HG03432 (cell line): ENCODE measurements at regions not wholly inside any gene's neighbourhood (a gene's known extent, or its start where the extent isn't known, plus 50 kb on each side); places are given as distances from the start of the nearest gene placed in this dataset.

Experiments used
- ATAC-seq: cut with Tn5 transposase; IDR thresholded peaks from one replicate; pipeline ENCODE4 v1.9.1; 2021; ENCODE audit warnings: mild to moderate bottlenecking, moderate library complexity; ENCODE audit not compliant: unreplicated experiment

DNA sequence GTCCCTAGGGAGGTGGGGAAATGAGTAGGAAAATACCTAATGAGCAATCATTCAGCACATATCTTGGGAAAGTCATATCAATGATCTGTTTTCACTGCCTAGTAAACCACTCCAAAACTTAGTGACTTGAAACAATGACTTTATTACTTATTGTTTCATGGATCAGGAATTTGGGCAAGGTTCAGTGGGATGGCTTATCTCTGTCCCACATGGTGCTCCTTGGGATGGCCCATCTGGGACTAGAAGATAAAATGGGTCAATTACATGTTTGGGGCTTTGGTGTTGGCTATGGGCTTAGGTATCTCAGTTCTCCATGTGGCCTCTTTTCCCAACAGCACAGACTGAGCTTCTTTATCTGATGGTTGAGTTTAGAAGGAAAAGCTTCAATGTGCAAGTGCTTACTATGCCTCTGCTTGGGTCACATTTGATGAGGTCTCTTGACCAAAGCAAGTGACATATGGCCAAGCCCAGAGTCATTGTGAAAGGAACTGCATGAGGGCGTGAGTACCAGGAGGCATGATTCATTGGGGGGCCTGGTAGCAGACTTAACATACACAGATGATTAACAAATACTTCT is 218.1 kb upstream of the TNP1 start:
- no peak for ATAC-seq

- no peak for ATAC-seq
Observed at GRCh38 chr2:217076657-217077232, 216.9 kb upstream of the TNP1 start.

DNA sequence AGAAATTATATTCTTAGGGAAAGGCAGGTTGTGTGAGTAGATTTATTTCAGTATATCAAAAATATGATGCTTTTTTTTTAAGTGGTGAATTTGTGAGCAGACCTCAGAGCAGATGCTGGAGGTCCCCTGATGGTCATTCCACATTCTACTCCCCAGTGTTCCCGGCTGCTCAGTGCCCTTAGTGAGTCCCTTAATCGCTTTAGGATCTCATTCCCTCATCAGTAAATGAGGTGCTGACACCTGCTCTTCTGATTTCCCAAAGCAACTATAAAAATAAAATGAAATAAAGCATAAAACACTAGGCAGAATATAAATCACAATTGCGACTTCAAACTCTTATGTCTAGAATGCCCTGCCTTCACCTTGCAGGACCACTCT is 216.2 kb upstream of the TNP1 start:
- no peak for ATAC-seq

- no peak for ATAC-seq
Observed at GRCh38 chr2:217075268-217076057, 215.6 kb upstream of the TNP1 start.

- ATAC-seq = no peak
Observed at GRCh38 chr2:217074576-217075255, 214.9 kb upstream of the TNP1 start.

DNA sequence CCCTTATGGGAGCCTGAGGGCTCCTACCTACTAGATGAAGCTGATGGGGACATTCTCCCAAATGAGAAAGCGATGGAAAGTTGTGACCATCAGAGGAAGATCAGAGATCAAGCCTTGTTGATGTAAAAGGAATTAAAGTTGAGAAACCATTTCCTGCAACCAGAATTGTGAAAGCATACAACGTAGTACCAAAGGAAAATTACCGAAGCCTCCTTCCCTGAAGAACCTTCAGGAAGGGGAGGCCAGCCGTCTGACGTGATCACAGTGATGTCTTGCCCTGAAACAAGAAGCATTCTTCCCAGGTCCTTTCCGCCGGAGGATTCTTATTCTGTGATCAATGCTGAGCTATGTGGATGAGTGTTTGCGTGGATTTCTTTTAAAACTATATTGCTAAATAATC is 211.6 kb upstream of the TNP1 start:
- no peak for ATAC-seq

DNA sequence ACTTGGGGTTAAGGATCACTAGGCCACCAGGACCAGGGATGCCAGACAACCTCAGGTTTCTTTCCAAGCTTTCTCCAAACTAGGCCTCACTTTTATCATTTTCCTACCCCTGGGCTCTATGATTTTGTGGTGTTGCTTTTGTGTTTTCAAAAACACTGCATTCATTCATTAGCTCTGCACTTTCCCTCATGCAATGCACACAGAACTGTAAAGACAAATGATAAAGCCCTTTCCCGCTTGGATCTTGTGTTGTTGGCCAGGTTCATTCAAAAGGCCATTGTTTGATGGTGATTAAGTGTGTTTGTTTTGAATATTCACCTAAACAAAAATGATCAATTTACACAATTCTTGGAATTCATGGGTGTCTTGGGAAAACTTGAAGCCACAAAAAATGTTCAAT is 210.7 kb upstream of the TNP1 start:
- ATAC-seq = no peak

GRCh38 chr2:217070043-217070430 is 210.2 kb upstream of the TNP1 start:
- no peak for ATAC-seq

GRCh38 chr2:217069263-217070042 is 209.6 kb upstream of the TNP1 start:
- ATAC-seq = no peak

- ATAC-seq = no peak
Observed at GRCh38 chr2:217068677-217069250, 208.9 kb upstream of the TNP1 start.

DNA sequence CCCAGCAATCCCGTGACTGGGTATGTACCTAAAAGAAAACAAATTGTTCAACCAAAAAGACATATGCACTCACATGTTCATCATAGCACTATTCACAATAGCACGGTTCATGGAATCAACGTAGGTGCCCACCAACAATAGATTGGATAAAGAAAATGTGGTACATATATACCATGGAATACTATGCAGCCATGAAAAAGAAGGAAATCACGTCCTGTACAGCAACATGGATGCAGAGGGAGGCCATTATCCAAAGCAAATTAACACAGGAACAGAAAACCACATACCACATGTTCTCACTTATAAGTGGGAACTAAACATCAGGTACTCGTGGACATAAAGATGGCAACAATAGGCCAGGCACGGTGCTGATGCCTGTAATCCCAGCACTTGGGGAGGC is 207.9 kb upstream of the TNP1 start:
- ATAC-seq = no peak

GRCh38 chr2:217066510-217067270 is 206.8 kb upstream of the TNP1 start:
- no peak for ATAC-seq

GRCh38 chr2:217065695-217066405 is 206.0 kb upstream of the TNP1 start:
- ATAC-seq = no peak

DNA sequence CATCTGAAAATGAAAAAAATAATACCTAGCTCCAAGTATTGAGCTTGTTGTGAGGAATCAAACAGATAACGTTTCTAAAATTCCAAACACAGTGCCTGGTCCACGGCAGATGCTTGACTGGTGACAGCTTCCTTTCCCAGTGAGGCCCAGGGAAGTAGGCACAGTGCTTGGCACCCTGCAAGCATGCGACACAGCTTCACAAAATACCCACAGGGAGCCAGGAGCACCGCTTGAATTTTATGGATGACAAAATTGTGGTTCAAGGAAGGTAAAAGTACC is 205.1 kb upstream of the TNP1 start:
- ATAC-seq = no peak

- ATAC-seq = no peak
Observed at GRCh38 chr2:217064234-217065011, 204.6 kb upstream of the TNP1 start.

DNA sequence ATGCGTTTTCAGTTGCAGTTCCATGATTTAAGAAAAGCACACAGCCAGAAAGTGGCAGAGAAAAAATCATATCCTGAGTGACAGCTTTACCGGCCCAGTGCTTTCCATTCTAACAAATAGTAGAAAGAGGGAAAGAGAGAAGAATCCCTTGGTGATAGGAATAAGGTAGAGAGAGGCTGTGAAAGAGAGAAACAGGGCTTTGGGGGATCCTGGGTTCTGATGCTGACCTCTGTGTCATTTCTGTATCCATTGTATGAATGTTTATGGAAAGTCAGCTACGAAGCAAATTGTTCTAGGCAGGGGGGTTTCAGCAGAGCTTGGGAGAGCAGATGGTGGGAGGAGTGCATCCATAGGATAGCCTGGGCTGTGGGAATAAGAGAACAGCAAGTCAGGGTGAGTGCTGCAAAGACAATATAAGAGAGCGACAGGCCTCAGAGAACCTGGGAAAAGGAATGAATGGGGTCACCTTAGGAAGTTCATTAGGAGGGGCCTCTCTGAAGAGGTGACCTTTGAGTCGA is 203.4 kb upstream of the TNP1 start:
- ATAC-seq = no peak

GRCh38 chr2:217062768-217063167 is 202.9 kb upstream of the TNP1 start:
- no peak for ATAC-seq

- no peak for ATAC-seq
Observed at GRCh38 chr2:217061916-217062505, 202.1 kb upstream of the TNP1 start.
